GM19467 (cell line): ENCODE measurements at regions not wholly inside any gene's neighbourhood (a gene's known extent, or its start where the extent isn't known, plus 50 kb on each side); places are given as distances from the start of the nearest gene placed in this dataset.

Experiments used
- ATAC-seq: cut with Tn5 transposase; IDR thresholded peaks from one replicate; pipeline ENCODE4 v1.9.1; 2021; ENCODE audit warnings: mild to moderate bottlenecking, moderate library complexity; ENCODE audit not compliant: unreplicated experiment

- peak; percentile 91 for ATAC-seq
These were observed 61.4 kb upstream of the GPR158 start for GRCh38 chr10:25113191-25114035.

GRCh38 chr10:25114036-25114411, 60.8 kb upstream of the GPR158 start:
- no peak for ATAC-seq

DNA sequence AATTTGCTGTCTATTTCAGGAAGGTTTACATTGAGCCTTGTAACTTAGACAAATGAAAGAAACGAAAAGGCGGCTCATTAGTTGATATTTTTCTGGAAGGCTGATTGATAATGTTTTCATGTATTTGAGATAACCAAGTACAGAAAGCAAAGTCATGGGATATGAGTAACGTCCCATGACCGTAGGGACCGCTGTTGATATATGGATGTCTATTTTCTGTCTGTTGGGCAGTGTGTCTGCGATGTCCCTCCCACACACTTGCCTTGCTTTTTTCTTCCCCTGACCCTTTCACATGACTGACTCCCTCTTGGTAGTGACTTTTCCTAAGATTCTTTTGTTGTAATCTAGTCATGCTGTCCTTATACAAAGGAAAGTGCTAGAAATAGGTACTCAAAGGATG, 57.0 kb upstream of the GPR158 start:
- no peak for ATAC-seq

DNA sequence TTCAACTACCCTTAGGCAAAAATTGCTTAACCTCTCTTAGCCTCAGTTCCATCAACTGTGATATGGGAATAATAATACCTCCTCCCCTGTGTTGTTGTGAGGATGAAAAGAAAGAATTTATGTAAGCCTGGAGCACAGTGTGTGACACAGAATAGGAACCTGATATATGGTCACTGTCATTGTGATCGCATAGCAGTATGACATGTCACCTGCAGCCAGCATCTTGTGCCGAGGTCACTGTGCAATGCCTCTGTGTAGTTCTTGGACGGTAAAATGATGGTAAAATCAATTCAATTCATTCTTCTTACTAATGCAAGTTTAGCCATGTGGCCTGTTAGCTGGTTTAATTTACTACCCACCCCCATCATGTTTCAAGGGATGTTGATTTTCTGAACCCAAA, 54.6 kb upstream of the GPR158 start:
- no peak for ATAC-seq
